ENCODE measurements at regions not wholly inside any gene's neighbourhood (a gene's known extent, or its start where the extent isn't known, plus 50 kb on each side); places are given as distances from the start of the nearest gene placed in this dataset.
"Not testable (repeated sequence)": the region's sequence is repeated elsewhere in the genome, so short reads cannot be mapped to it uniquely, and the experiment has no call there.

- no peak for DNase-seq
- no peaks in the 10 kb centered on the region for H3K9me3 ChIP-seq
- H3K36me3 ChIP-seq = no peaks in the 10 kb centered on the region
- H3K27me3 ChIP-seq = no peaks in the 10 kb centered on the region
- no peak overlapping the region for H3K4me3 ChIP-seq
Measured at GRCh38 chr6:82603871-82604270, 240.3 kb downstream of the TPBG start.

GRCh38 chr6:82607998-82608725 is 244.5 kb downstream of the TPBG start:
- Histone ChIP-seq H3K36me3 (no peaks in the 10 kb centered on the region), H3K4me3 (no peak overlapping the region), H3K27me3 (no peaks in the 10 kb centered on the region), H3K9me3 (no peaks in the 10 kb centered on the region)
- no peak for DNase-seq

GRCh38 chr6:82608781-82609180 is 245.2 kb downstream of the TPBG start:
- Histone ChIP-seq H3K27me3 (no peaks in the 10 kb centered on the region), H3K4me3 (no peak overlapping the region), H3K36me3 (no peaks in the 10 kb centered on the region), H3K9me3 (no peaks in the 10 kb centered on the region)
- DNase-seq = no peak

- Histone ChIP-seq H3K9me3 (no peaks in the 10 kb centered on the region), H3K4me3 (no peak overlapping the region), H3K36me3 (no peaks in the 10 kb centered on the region), H3K27me3 (no peaks in the 10 kb centered on the region)
- no peak for DNase-seq
Measured at GRCh38 chr6:82611751-82612150, 248.1 kb downstream of the TPBG start.

GRCh38 chr6:82612475-82613039 is 248.9 kb downstream of the TPBG start:
- DNase-seq = no peak
- no peaks in the 10 kb centered on the region for H3K9me3 ChIP-seq
- no peak overlapping the region for H3K4me3 ChIP-seq
- no peaks in the 10 kb centered on the region for H3K27me3 ChIP-seq
- no peaks in the 10 kb centered on the region for H3K36me3 ChIP-seq

GRCh38 chr6:82614518-82614917 is 250.9 kb downstream of the TPBG start:
- H3K9me3 ChIP-seq = no peaks in the 10 kb centered on the region

GRCh38 chr6:82616386-82617028 is 252.9 kb downstream of the TPBG start:
- Histone ChIP-seq H3K27me3 (no peaks in the 10 kb centered on the region), H3K36me3 (no peaks in the 10 kb centered on the region), H3K9me3 (no peaks in the 10 kb centered on the region), H3K4me3 (no peak overlapping the region)
- DNase-seq = no peak

More at GRCh38 chr6:82614518-82614917, 250.9 kb downstream of the TPBG start:
- Histone ChIP-seq H3K4me3 (no peak overlapping the region), H3K27me3 (no peaks in the 10 kb centered on the region), H3K36me3 (no peaks in the 10 kb centered on the region)
- DNase-seq = no peak

GRCh38 chr6:82617648-82618047 is 254.0 kb downstream of the TPBG start:
- DNase-seq = no peak
- Histone ChIP-seq H3K36me3 (no peaks in the 10 kb centered on the region), H3K9me3 (no peaks in the 10 kb centered on the region), H3K27me3 (no peaks in the 10 kb centered on the region), H3K4me3 (no peak overlapping the region)

- DNase-seq = no peak
- H3K36me3 ChIP-seq = no peaks in the 10 kb centered on the region
- no peak overlapping the region for H3K4me3 ChIP-seq
- H3K9me3 ChIP-seq = no peaks in the 10 kb centered on the region
- H3K27me3 ChIP-seq = no peaks in the 10 kb centered on the region
Measured at GRCh38 chr6:82619573-82619972, 256.0 kb downstream of the TPBG start.

- no peak for DNase-seq
- Histone ChIP-seq H3K4me3 (no peak overlapping the region), H3K9me3 (no peaks in the 10 kb centered on the region), H3K27me3 (no peaks in the 10 kb centered on the region), H3K36me3 (no peaks in the 10 kb centered on the region)
Measured at GRCh38 chr6:82622461-82622860, 258.8 kb downstream of the TPBG start.

GRCh38 chr6:82624251-82624650 is 260.6 kb downstream of the TPBG start:
- no peaks in the 10 kb centered on the region for H3K36me3 ChIP-seq
- no peak overlapping the region for H3K4me3 ChIP-seq

GRCh38 chr6:82626946-82627345 is 263.3 kb downstream of the TPBG start:
- not testable (repeated sequence) for H3K27me3 ChIP-seq, H3K4me3 ChIP-seq, H3K36me3 ChIP-seq, H3K9me3 ChIP-seq, DNase-seq

More at GRCh38 chr6:82624251-82624650, 260.6 kb downstream of the TPBG start:
- no peaks in the 10 kb centered on the region for H3K27me3 ChIP-seq
- H3K9me3 ChIP-seq = no peaks in the 10 kb centered on the region
- no peak for DNase-seq

- Histone ChIP-seq H3K4me3 (no peak overlapping the region), H3K9me3 (no peaks in the 10 kb centered on the region), H3K27me3 (no peaks in the 10 kb centered on the region), H3K36me3 (no peaks in the 10 kb centered on the region)
- no peak for DNase-seq
Measured at GRCh38 chr6:82629921-82630320, 266.3 kb downstream of the TPBG start.

GRCh38 chr6:82641677-82642076 is 278.1 kb downstream of the TPBG start:
- DNase-seq = no peak
- H3K36me3 ChIP-seq = no peaks in the 10 kb centered on the region
- no peaks in the 10 kb centered on the region for H3K27me3 ChIP-seq
- H3K4me3 ChIP-seq = no peak overlapping the region
- peaks cover 4% of the 10 kb centered on the region; the same call in 1 of the 2 replicates for H3K9me3 ChIP-seq

GRCh38 chr6:82645536-82646230 is 282.1 kb downstream of the TPBG start:
- no peaks in the 10 kb centered on the region for H3K27me3 ChIP-seq
- no peak overlapping the region for H3K4me3 ChIP-seq
- no peak for DNase-seq
- no peaks in the 10 kb centered on the region for H3K36me3 ChIP-seq
- no peaks in the 10 kb centered on the region for H3K9me3 ChIP-seq

- Histone ChIP-seq H3K9me3 (no peaks in the 10 kb centered on the region), H3K27me3 (no peaks in the 10 kb centered on the region), H3K4me3 (no peak overlapping the region), H3K36me3 (no peaks in the 10 kb centered on the region)
- DNase-seq = no peak
Measured at GRCh38 chr6:82646231-82646615, 282.6 kb downstream of the TPBG start.

- DNase-seq = no peak
- Histone ChIP-seq H3K36me3 (no peaks in the 10 kb centered on the region), H3K27me3 (no peaks in the 10 kb centered on the region; the same call in 1 of the 2 replicates), H3K4me3 (no peak overlapping the region), H3K9me3 (no peaks in the 10 kb centered on the region)
Measured at GRCh38 chr6:82651845-82652335, 288.3 kb downstream of the TPBG start.

Data from MG63 (cell line).